Stimulated activated naive B cell treated with anti-CD40 and anti-IgM and Interleukin-4, amounts not matched to agents 10 μg/mL and 1 μg/mL and 100 μg/mL, for 72 hours (primary cell): ENCODE measurements at regions not wholly inside any gene's neighbourhood (a gene's known extent, or its start where the extent isn't known, plus 50 kb on each side); places are given as distances from the start of the nearest gene placed in this dataset.

ENCODE experiments used
- ATAC-seq, 2 donors: fragments of 150-1000 bp; cut with Tn5 transposase; replicated peaks; 2 replicates each; pipeline ENCODE4 v1.10.0; 2021; ENCODE audit warnings: moderate library complexity in 1 of 2
- DNase-seq: peaks from one replicate; pipeline ENCODE4 v3.0.0; 2021
- H3K27ac Mint-ChIP-seq: one replicate; pipeline ENCODE4 v1.8.0; 2022; ENCODE audit warnings: mild to moderate bottlenecking, mixed read lengths
- H3K27me3 Mint-ChIP-seq, 2 donors: one replicate each; pipeline ENCODE4 v1.8.0; 2022; ENCODE audit warnings: mixed read lengths in 2 of 2
- H3K36me3 Mint-ChIP-seq, 2 donors: one replicate each; pipeline ENCODE4 v1.8.0; 2022; ENCODE audit warnings: mixed read lengths in 2 of 2, mild to moderate bottlenecking in 1 of 2
- H3K4me1 Mint-ChIP-seq, 2 donors: one replicate each; pipeline ENCODE4 v1.8.0; 2022; ENCODE audit warnings: mixed read lengths in 2 of 2, mild to moderate bottlenecking in 1 of 2
- H3K4me3 Mint-ChIP-seq, 2 donors: one replicate each; pipeline ENCODE4 v1.8.0; 2022; ENCODE audit warnings: mild to moderate bottlenecking in 2 of 2, mixed read lengths in 2 of 2, moderate library complexity in 1 of 2
- H3K9me3 Mint-ChIP-seq, 2 donors: one replicate each; pipeline ENCODE4 v1.8.0; 2022; ENCODE audit warnings: mixed read lengths in 2 of 2, mild to moderate bottlenecking in 1 of 2

- peaks cover 0 to 3% of the 10 kb centered on the region in 2 donors for H3K9me3 Mint-ChIP-seq
- no peak overlapping the region for H3K4me3 Mint-ChIP-seq
- ATAC-seq, result no peak
Observed at GRCh38 chr11:116122697-116123472, 618.7 kb upstream of the CADM1 start.

GRCh38 chr11:116119158-116119557, 614.9 kb upstream of the CADM1 start:
- H3K36me3 Mint-ChIP-seq, result no peaks in the 10 kb centered on the region
- no peaks in the 10 kb centered on the region for H3K4me1 Mint-ChIP-seq
- H3K4me3 Mint-ChIP-seq, result no peak overlapping the region
- no peak for ATAC-seq
- H3K27ac Mint-ChIP-seq, result no peak overlapping the region
- H3K9me3 Mint-ChIP-seq, result peaks cover 4 to 6% of the 10 kb centered on the region in 2 donors
- no peak for DNase-seq
- H3K27me3 Mint-ChIP-seq, result peaks cover 0 to 1% of the 10 kb centered on the region in 2 donors

More at GRCh38 chr11:116122697-116123472, 618.7 kb upstream of the CADM1 start:
- H3K27me3 Mint-ChIP-seq, result no peaks in the 10 kb centered on the region
- DNase-seq, result no peak
- H3K36me3 Mint-ChIP-seq, result no peaks in the 10 kb centered on the region
- H3K4me1 Mint-ChIP-seq, result no peaks in the 10 kb centered on the region
- H3K27ac Mint-ChIP-seq, result no peak overlapping the region

DNA sequence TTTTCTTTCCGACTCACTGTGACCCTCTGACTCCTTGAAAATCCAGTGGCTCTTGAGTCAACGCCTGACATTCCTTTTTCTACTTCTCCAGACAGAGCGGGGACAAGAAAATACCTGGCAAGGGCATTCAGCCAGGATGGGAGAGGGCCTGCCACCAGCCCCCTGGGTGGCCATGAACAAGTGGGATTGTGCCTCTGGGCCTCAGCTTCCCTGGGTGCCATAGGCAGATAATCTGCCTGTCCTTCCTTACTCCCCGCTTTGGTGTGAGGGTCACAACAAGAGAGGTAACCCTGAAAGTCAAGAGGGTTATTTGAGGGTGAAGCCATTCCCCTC, 613.9 kb upstream of the CADM1 start:
- H3K36me3 Mint-ChIP-seq, result no peaks in the 10 kb centered on the region
- peaks cover 6 to 9% of the 10 kb centered on the region in 2 donors for H3K9me3 Mint-ChIP-seq
- peaks cover 0 to 5% of the 10 kb centered on the region in 2 donors for H3K27me3 Mint-ChIP-seq
- H3K4me1 Mint-ChIP-seq, result no peaks in the 10 kb centered on the region
- H3K27ac Mint-ChIP-seq, result no peak overlapping the region
- ATAC-seq, result no peak
- H3K4me3 Mint-ChIP-seq, result no peak overlapping the region
- no peak for DNase-seq

DNA sequence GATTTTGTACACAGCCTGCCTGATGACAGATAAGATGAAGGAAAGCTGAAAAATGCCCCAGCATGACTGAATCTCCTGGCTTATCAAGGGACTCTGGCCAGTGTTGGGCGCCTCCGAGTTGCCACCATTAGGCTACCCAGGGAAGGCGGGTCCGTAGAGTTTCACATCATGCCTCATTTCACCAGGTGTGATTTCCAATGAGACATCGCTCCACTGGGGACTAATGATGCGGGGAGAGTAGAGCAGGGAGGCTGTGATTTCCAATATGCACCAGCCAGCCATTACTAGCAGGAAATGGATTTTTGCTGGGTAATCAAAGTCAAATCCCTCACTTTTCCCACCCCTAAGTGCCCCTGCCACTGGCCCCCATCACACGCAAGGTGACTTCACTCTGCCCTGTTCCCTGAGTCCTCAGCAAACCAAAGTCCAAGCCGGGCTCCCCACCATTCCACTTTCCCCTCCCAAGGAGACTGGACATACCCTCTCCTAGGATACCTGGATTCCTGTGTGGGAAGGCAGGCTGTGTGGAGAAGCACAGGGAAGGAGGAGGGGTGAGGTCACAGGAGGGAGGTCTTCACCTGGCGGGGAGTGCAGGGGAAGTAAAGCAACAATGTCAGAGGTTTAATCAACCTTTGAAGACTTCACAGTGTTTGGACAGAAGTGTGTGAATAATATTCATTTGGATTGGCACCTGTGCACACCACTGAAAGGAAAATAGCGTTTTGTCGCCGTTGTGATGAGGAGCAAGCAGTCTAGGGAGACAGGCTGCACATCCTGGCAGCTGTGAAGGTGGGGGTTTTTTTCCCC, 613.3 kb upstream of the CADM1 start:
- Mint-ChIP-seq H3K4me3 (no peak overlapping the region), H3K27ac (no peak overlapping the region), H3K9me3 (peaks cover 6 to 9% of the 10 kb centered on the region in 2 donors), H3K27me3 (peaks cover 0 to 5% of the 10 kb centered on the region in 2 donors), H3K36me3 (no peaks in the 10 kb centered on the region), H3K4me1 (no peaks in the 10 kb centered on the region)
- no peak for DNase-seq
- no peak for ATAC-seq

GRCh38 chr11:116115801-116116200, 611.6 kb upstream of the CADM1 start:
- Mint-ChIP-seq H3K27me3 (peaks cover 0 to 5% of the 10 kb centered on the region in 2 donors), H3K27ac (no peak overlapping the region), H3K4me3 (no peak overlapping the region), H3K9me3 (peaks cover 6 to 12% of the 10 kb centered on the region in 2 donors), H3K4me1 (no peaks in the 10 kb centered on the region), H3K36me3 (no peaks in the 10 kb centered on the region)
- no peak for DNase-seq
- no peak for ATAC-seq

- H3K36me3 Mint-ChIP-seq, result no peaks in the 10 kb centered on the region
- ATAC-seq (no peak), DNase-seq (no peak)
- peaks cover 0 to 5% of the 10 kb centered on the region in 2 donors for H3K27me3 Mint-ChIP-seq
- H3K27ac Mint-ChIP-seq, result no peak overlapping the region
- H3K9me3 Mint-ChIP-seq, result peaks cover 6 to 12% of the 10 kb centered on the region in 2 donors
- no peak overlapping the region for H3K4me3 Mint-ChIP-seq
- H3K4me1 Mint-ChIP-seq, result no peaks in the 10 kb centered on the region
Observed at GRCh38 chr11:116114198-116114651, 610.0 kb upstream of the CADM1 start.

DNA sequence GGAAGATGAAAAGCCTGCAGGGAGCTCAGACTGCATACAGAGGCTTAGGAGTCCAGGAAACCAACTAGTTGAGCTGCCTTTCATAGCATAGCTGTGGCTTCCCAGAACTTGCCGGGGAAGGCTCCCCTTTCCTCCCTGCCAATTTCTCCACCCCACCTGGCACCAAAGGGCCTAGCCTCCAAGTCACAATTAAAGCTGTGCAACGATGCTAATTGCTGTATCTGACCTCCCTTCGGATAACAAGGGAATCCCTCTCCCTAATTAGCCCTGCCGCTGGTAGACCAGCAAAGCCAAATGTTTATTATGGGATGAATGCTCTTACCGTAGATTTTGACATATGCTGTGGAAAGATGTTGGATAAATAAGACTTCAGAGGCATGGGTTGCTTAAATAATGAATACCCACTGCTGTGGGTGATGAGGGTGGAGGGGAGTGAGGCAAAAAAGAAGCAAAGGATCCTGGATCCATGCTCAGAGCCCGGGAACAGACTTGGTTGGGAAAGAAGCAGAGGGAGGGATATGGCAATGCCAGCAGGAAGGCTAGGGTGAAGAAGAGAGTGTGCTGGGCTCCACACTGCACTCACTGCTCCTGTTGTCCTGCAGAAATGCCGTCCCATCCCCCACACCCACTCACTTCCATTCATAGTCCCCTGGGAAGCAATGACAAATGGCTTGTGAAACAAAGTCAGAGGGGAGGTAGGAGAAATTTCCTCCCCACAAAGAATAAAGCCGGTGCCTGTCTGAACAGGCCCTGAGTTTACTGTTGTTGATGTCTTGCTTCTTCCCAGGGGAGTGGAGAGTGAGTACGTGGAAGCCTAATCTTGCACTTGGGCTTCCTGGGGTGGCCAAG, 608.1 kb upstream of the CADM1 start:
- no peaks in the 10 kb centered on the region for H3K4me1 Mint-ChIP-seq
- H3K36me3 Mint-ChIP-seq, result no peaks in the 10 kb centered on the region
- peaks cover 6 to 16% of the 10 kb centered on the region in 2 donors for H3K9me3 Mint-ChIP-seq
- no peak overlapping the region for H3K4me3 Mint-ChIP-seq
- ATAC-seq, result no peak
- H3K27ac Mint-ChIP-seq, result no peak overlapping the region
- DNase-seq, result no peak
- peaks cover 0 to 5% of the 10 kb centered on the region in 2 donors for H3K27me3 Mint-ChIP-seq

- Mint-ChIP-seq H3K27me3 (peaks cover 0 to 5% of the 10 kb centered on the region in 2 donors), H3K9me3 (peaks cover 6 to 13% of the 10 kb centered on the region in 2 donors), H3K27ac (no peak overlapping the region), H3K36me3 (no peaks in the 10 kb centered on the region), H3K4me1 (no peaks in the 10 kb centered on the region), H3K4me3 (no peak overlapping the region)
- ATAC-seq, result no peak
- DNase-seq, result no peak
Observed at GRCh38 chr11:116111546-116111945, 607.3 kb upstream of the CADM1 start.

DNA sequence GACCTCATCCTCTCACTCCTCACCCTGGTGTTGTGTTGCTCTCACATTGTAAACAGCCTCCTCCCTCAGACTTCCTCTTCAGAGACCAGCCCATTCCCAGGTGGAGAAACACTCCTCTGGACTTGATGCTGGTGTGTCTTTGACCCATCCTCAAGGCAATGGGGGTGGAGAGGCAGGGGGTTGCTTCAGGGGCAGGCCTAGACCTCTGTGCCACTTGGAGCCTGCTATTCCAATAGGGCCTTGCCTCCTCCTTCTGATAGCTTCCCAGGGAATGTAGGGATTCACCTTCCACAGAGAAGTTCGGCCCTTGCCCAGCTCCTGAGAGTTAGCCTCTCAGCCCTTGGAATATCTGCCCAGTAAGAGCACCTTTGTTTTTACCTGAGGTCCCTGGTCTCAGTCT, 606.6 kb upstream of the CADM1 start:
- no peaks in the 10 kb centered on the region for H3K4me1 Mint-ChIP-seq
- DNase-seq, result no peak
- H3K9me3 Mint-ChIP-seq, result peaks cover 6 to 13% of the 10 kb centered on the region in 2 donors
- no peak for ATAC-seq
- no peak overlapping the region for H3K4me3 Mint-ChIP-seq
- H3K36me3 Mint-ChIP-seq, result no peaks in the 10 kb centered on the region
- peaks cover 0 to 5% of the 10 kb centered on the region in 2 donors for H3K27me3 Mint-ChIP-seq
- H3K27ac Mint-ChIP-seq, result no peak overlapping the region

DNA sequence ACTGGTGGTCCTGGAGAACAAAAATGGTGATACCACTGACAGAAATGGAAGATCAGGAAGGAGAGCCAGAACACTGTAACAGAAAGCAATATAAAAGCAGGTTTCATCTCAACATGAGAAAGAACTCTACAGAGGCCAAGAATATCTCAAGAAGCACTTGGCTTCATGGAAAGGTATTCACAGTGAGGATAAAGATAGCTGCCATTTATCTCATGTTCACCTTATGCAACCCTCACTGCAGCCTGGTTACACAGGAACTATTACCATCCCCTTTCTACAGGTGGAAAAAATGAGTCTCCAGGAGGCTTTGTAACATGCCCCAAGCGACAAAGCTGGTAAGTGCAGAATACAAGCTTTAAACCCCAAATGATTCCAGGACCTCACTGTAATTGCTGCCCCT, 606.1 kb upstream of the CADM1 start:
- Mint-ChIP-seq H3K27ac (no peak overlapping the region), H3K9me3 (peaks cover 6 to 13% of the 10 kb centered on the region in 2 donors), H3K36me3 (no peaks in the 10 kb centered on the region), H3K4me1 (no peaks in the 10 kb centered on the region), H3K27me3 (peaks cover 0 to 5% of the 10 kb centered on the region in 2 donors), H3K4me3 (no peak overlapping the region)
- DNase-seq (no peak), ATAC-seq (no peak)

DNA sequence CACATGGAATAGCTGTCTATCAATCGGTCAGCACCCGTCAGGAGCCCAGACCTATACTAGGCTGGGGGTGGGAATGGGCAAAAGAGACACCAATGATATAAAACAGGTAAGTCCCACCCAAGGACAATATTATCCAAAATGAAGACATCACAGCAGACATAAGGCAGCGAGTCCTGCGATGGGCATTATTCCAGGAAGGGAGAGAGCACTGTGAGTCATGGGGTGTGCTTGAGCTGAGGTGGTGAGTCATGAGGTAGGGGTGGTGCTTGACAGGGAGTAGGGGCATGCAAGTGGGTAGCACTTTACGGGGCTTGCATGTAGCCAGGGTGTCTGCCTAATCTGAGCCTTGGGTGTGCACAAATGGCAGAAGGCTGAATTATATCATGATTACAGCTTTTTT, 605.0 kb upstream of the CADM1 start:
- no peak overlapping the region for H3K27ac Mint-ChIP-seq
- no peak for ATAC-seq
- H3K36me3 Mint-ChIP-seq, result no peaks in the 10 kb centered on the region
- H3K9me3 Mint-ChIP-seq, result peaks cover 3 to 13% of the 10 kb centered on the region in 2 donors
- no peak for DNase-seq
- no peaks in the 10 kb centered on the region for H3K4me1 Mint-ChIP-seq
- peaks cover 0 to 5% of the 10 kb centered on the region in 2 donors for H3K27me3 Mint-ChIP-seq
- H3K4me3 Mint-ChIP-seq, result no peak overlapping the region

- DNase-seq, result no peak
- peaks cover 0 to 10% of the 10 kb centered on the region in 2 donors for H3K9me3 Mint-ChIP-seq
- no peak overlapping the region for H3K4me3 Mint-ChIP-seq
- no peaks in the 10 kb centered on the region for H3K4me1 Mint-ChIP-seq
- ATAC-seq, result no peak
- H3K27me3 Mint-ChIP-seq, result no peaks in the 10 kb centered on the region
- H3K36me3 Mint-ChIP-seq, result no peaks in the 10 kb centered on the region
- no peak overlapping the region for H3K27ac Mint-ChIP-seq
Observed at GRCh38 chr11:116108161-116108560, 603.9 kb upstream of the CADM1 start.

DNA sequence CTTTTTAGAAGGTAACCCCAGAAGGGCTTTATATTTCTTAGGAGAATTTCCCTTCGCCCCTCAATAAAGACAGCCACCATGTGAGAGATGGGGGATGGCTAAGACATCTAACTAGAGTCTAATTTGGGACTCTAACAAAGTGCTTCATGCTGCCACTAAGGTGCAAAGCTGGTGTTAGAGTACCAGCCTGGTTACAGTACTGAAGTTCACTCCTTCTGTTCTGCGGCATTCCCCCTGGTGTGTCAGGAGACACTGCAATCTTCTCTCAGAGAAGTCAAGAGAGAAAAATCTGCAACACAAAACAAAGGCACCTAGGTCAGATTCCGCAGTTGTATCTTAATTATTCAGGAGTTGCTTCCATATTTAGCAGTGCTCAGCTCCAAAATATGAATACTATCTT, 603.0 kb upstream of the CADM1 start:
- Mint-ChIP-seq H3K4me3 (no peak overlapping the region), H3K36me3 (no peaks in the 10 kb centered on the region), H3K4me1 (no peaks in the 10 kb centered on the region), H3K27ac (no peak overlapping the region), H3K27me3 (no peaks in the 10 kb centered on the region), H3K9me3 (peaks cover 0 to 9% of the 10 kb centered on the region in 2 donors)
- ATAC-seq (no peak), DNase-seq (no peak)

- Mint-ChIP-seq H3K36me3 (no peaks in the 10 kb centered on the region), H3K27ac (no peak overlapping the region), H3K27me3 (peaks cover 0 to 6% of the 10 kb centered on the region in 2 donors), H3K9me3 (peaks cover 0 to 10% of the 10 kb centered on the region in 2 donors), H3K4me3 (no peak overlapping the region), H3K4me1 (no peaks in the 10 kb centered on the region)
- DNase-seq, result no peak
- ATAC-seq, result no peak
Observed at GRCh38 chr11:116104498-116105174, 600.4 kb upstream of the CADM1 start.
